ENCODE measurements at regions not wholly inside any gene's neighbourhood (a gene's known extent, or its start where the extent isn't known, plus 50 kb on each side); places are given as distances from the start of the nearest gene placed in this dataset.
"Not testable (repeated sequence)": the region's sequence is repeated elsewhere in the genome, so short reads cannot be mapped to it uniquely, and the experiment has no call there.

GRCh38 chr9:90233081-90233480 lies 409.5 kb downstream of the DIRAS2 start:
- DNase-seq (ENCODE audit: low spot score) = not testable (repeated sequence)

GRCh38 chr9:90240541-90240940 lies 402.1 kb downstream of the DIRAS2 start:
- DNase-seq (ENCODE audit: low spot score) = no peak

- no peak for DNase-seq (ENCODE audit: low spot score)
Observed at GRCh38 chr9:90245661-90246060, 397.0 kb downstream of the DIRAS2 start.

GRCh38 chr9:90249094-90249493 lies 393.5 kb downstream of the DIRAS2 start:
- DNase-seq (ENCODE audit: low spot score) = no peak

GRCh38 chr9:90251316-90251715 lies 391.3 kb downstream of the DIRAS2 start:
- no peak for DNase-seq (ENCODE audit: low spot score)

- no peak for DNase-seq (ENCODE audit: low spot score)
Observed at GRCh38 chr9:90256345-90256744, 386.3 kb downstream of the DIRAS2 start.

- DNase-seq (ENCODE audit: low spot score) = no peak
Observed at GRCh38 chr9:90259311-90260246, 383.0 kb downstream of the DIRAS2 start.

GRCh38 chr9:90261698-90262097 lies 380.9 kb downstream of the DIRAS2 start:
- no peak for DNase-seq (ENCODE audit: low spot score)

- DNase-seq (ENCODE audit: low spot score) = no peak
Observed at GRCh38 chr9:90268613-90269012, 374.0 kb downstream of the DIRAS2 start.

- DNase-seq (ENCODE audit: low spot score) = no peak
Observed at GRCh38 chr9:90271707-90272106, 370.9 kb downstream of the DIRAS2 start.

- DNase-seq (ENCODE audit: low spot score) = no peak
Observed at GRCh38 chr9:90274725-90275124, 367.9 kb downstream of the DIRAS2 start.

GRCh38 chr9:90285946-90286345 lies 356.7 kb downstream of the DIRAS2 start:
- no peak for DNase-seq (ENCODE audit: low spot score)

GRCh38 chr9:90287567-90288274 lies 354.9 kb downstream of the DIRAS2 start:
- DNase-seq (ENCODE audit: low spot score) = no peak

- DNase-seq (ENCODE audit: low spot score) = no peak
Observed at GRCh38 chr9:90288275-90288639, 354.4 kb downstream of the DIRAS2 start.

GRCh38 chr9:90290716-90291485 lies 351.7 kb downstream of the DIRAS2 start:
- DNase-seq (ENCODE audit: low spot score) = no peak

- DNase-seq (ENCODE audit: low spot score) = no peak
Observed at GRCh38 chr9:90296539-90296938, 346.1 kb downstream of the DIRAS2 start.

- DNase-seq (ENCODE audit: low spot score) = no peak
Observed at GRCh38 chr9:90299968-90300367, 342.7 kb downstream of the DIRAS2 start.

- no peak for DNase-seq (ENCODE audit: low spot score)
Observed at GRCh38 chr9:90300611-90301276, 341.9 kb downstream of the DIRAS2 start.

- no peak for DNase-seq (ENCODE audit: low spot score)
Observed at GRCh38 chr9:90301277-90301653, 341.4 kb downstream of the DIRAS2 start.

- DNase-seq (ENCODE audit: low spot score) = no peak
Observed at GRCh38 chr9:90303655-90304054, 339.0 kb downstream of the DIRAS2 start.

GRCh38 chr9:90306158-90306557 lies 336.5 kb downstream of the DIRAS2 start:
- DNase-seq (ENCODE audit: low spot score) = no peak

Data from left forelimb (tissue), 1 donor.